T-helper 2 cell treated with Interferon-gamma antibody and Interleukin-4, amounts not matched to agents 100 ng/mL and 5 ng/mL, for 36 hours (primary cell): ENCODE measurements at regions not wholly inside any gene's neighbourhood (a gene's known extent, or its start where the extent isn't known, plus 50 kb on each side); places are given as distances from the start of the nearest gene placed in this dataset.

Experiments
- intact Hi-C: fragments of 100-400 bp; cut with micrococcal nuclease; formaldehyde crosslinking; loops from one replicate; pipeline ENCODE4 v1.15.1; 2023

GRCh38 chr6:14452567-14453527, 335.3 kb downstream of the CD83 start:
- intact Hi-C loops = loop anchor here (1.0 to 5.0 kb wide), 7 partner anchors 29 to 796 kb away; no protein-coding TSS in a partner anchor

- intact Hi-C loops = loop anchor here (2.0 to 5.0 kb wide), 6 partner anchors 72 to 795 kb away; no protein-coding TSS in a partner anchor
Measured at GRCh38 chr6:14453712-14454472, 336.3 kb downstream of the CD83 start.

GRCh38 chr6:14454473-14454775, 336.9 kb downstream of the CD83 start:
- intact Hi-C loops = loop anchor here (5.0 kb wide), 2 partner anchors 72 to 423 kb away; no protein-coding TSS in a partner anchor

GRCh38 chr6:14455427-14455826, 337.9 kb downstream of the CD83 start:
- intact Hi-C loops = no loop called here

GRCh38 chr6:14455876-14456648, 338.5 kb downstream of the CD83 start:
- intact Hi-C loops = no loop called here

- intact Hi-C loops = no loop called here
Measured at GRCh38 chr6:14456941-14457340, 339.4 kb downstream of the CD83 start.

- intact Hi-C loops = no loop called here
Measured at GRCh38 chr6:14458669-14459266, 341.2 kb downstream of the CD83 start.

- intact Hi-C loops = no loop called here
Measured at GRCh38 chr6:14459315-14459714, 341.7 kb downstream of the CD83 start.

- intact Hi-C loops = no loop called here
Measured at GRCh38 chr6:14460556-14460955, 343.0 kb downstream of the CD83 start.

- intact Hi-C loops = no loop called here
Measured at GRCh38 chr6:14462135-14462534, 344.6 kb downstream of the CD83 start.

- intact Hi-C loops = no loop called here
Measured at GRCh38 chr6:14462566-14462965, 345.0 kb downstream of the CD83 start.

- intact Hi-C loops = no loop called here
Measured at GRCh38 chr6:14463110-14463509, 345.5 kb downstream of the CD83 start.

GRCh38 chr6:14464055-14464454, 346.5 kb downstream of the CD83 start:
- intact Hi-C loops = no loop called here

- intact Hi-C loops = no loop called here
Measured at GRCh38 chr6:14464716-14465115, 347.1 kb downstream of the CD83 start.

- intact Hi-C loops = no loop called here
Measured at GRCh38 chr6:14466278-14466677, 348.7 kb downstream of the CD83 start.

- intact Hi-C loops = no loop called here
Measured at GRCh38 chr6:14467591-14467990, 350.0 kb downstream of the CD83 start.

- intact Hi-C loops = no loop called here
Measured at GRCh38 chr6:14468647-14469321, 351.2 kb downstream of the CD83 start.

- intact Hi-C loops = no loop called here
Measured at GRCh38 chr6:14470101-14470500, 352.5 kb downstream of the CD83 start.

- intact Hi-C loops = no loop called here
Measured at GRCh38 chr6:14470671-14471070, 353.1 kb downstream of the CD83 start.

- intact Hi-C loops = no loop called here
Measured at GRCh38 chr6:14472255-14472985, 354.8 kb downstream of the CD83 start.
